OCI-LY7 (cell line): ENCODE measurements at regions not wholly inside any gene's neighbourhood (a gene's known extent, or its start where the extent isn't known, plus 50 kb on each side); places are given as distances from the start of the nearest gene placed in this dataset.

Source experiments
- BruUV-seq: library from RNA; stranded (reverse); fragments of 400-500 nt; replicated peaks from 2 replicates; lab custom pipeline; 2021; lab: Mats Ljungman, UMichigan
- CTCF ChIA-PET: fragments of 300-600 bp; sonication (Branson Sonifier 250); formaldehyde crosslinking; loops from one replicate; lab custom pipeline; 2022; ENCODE audit warnings: antibody characterized with exemption; ENCODE audit not compliant: unreplicated experiment; lab: Charles Lee
- POLR2A ChIA-PET: fragments of 300-600 bp; sonication (Branson Sonifier 250); formaldehyde crosslinking; loops from one replicate; lab custom pipeline; 2022; ENCODE audit warnings: antibody characterized with exemption; lab: Charles Lee
- DNase-seq: peaks from one replicate; pipeline ENCODE4 v3.0.0-alpha.2; 2015; ENCODE audit warnings: low spot score
- H2AFZ ChIP-seq: fragments of 200-600 bp; sonication (generic), shearing (Covaris generic); 2 replicates; pipeline ENCODE4 v1.6.1; 2014; ENCODE audit warnings: mild to moderate bottlenecking, antibody characterized with exemption, low read length, moderate library complexity
- H3K27ac ChIP-seq: fragments of 200-600 bp; sonication (generic); 2 replicates; pipeline ENCODE4 v1.5.1; 2014; ENCODE audit warnings: mixed run types, low read depth, mild to moderate bottlenecking, moderate library complexity, low read length, inconsistent platforms; ENCODE audit not compliant: poor library complexity, severe bottlenecking
- H3K36me3 ChIP-seq: fragments of 200-600 bp; sonication (generic); 2 replicates; pipeline ENCODE4 v1.6.1; 2014; ENCODE audit warnings: mild to moderate bottlenecking, antibody characterized with exemption, low read length, moderate library complexity, mixed read lengths; ENCODE audit not compliant: insufficient read depth
- H3K4me1 ChIP-seq: fragments of 200-600 bp; sonication (generic); 2 replicates; pipeline ENCODE4 v1.5.1; 2014; ENCODE audit warnings: mild to moderate bottlenecking, low read length; ENCODE audit not compliant: insufficient read depth, poor library complexity, severe bottlenecking
- H3K4me2 ChIP-seq: fragments of 200-600 bp; sonication (generic); 2 replicates; pipeline ENCODE4 v1.6.1; 2014; ENCODE audit warnings: mild to moderate bottlenecking, low read length
- H3K4me3 ChIP-seq: fragments of 200-600 bp; sonication (generic); 2 replicates; pipeline ENCODE4 v1.5.1; 2014; ENCODE audit warnings: mild to moderate bottlenecking, low read depth, low read length; ENCODE audit not compliant: poor library complexity, severe bottlenecking
- H3K79me2 ChIP-seq: fragments of 200-600 bp; sonication (generic); 2 replicates; pipeline ENCODE4 v1.6.1; 2016; ENCODE audit warnings: low read depth, mild to moderate bottlenecking, low read length, moderate library complexity, mixed read lengths; ENCODE audit not compliant: insufficient read depth
- H3K9me2 ChIP-seq: fragments of 200-600 bp; sonication (generic); 2 replicates; pipeline ENCODE4 v1.6.1; 2016; ENCODE audit warnings: mild to moderate bottlenecking, low read length, mixed read lengths; ENCODE audit not compliant: insufficient read depth
- H3K9me3 ChIP-seq: fragments of 200-600 bp; sonication (generic); 2 replicates; pipeline ENCODE4 v1.6.1; 2014; ENCODE audit warnings: mild to moderate bottlenecking, mixed run types, low read length, mixed read lengths
- H4K20me1 ChIP-seq: fragments of 200-600 bp; sonication (generic); 2 replicates; pipeline ENCODE4 v1.6.1; 2014; ENCODE audit warnings: mild to moderate bottlenecking, antibody characterized with exemption, low read length, moderate library complexity, mixed read lengths; ENCODE audit not compliant: insufficient read depth
- CTCF ChIP-seq: fragments of 200-600 bp; sonication (generic); conservative IDR thresholded peaks from 2 replicates; pipeline ENCODE4 v1.5.1; 2014; ENCODE audit warnings: mild to moderate bottlenecking, antibody characterized with exemption, low read length, moderate library complexity, mixed read lengths
- EZH2phosphoT487 ChIP-seq: fragments of 200-600 bp; sonication (generic); IDR thresholded peaks from 2 replicates; pipeline ENCODE4 v1.6.1; 2018; ENCODE audit warnings: low read depth, borderline replicate concordance, mild to moderate bottlenecking, mixed run types, antibody characterized with exemption, low read length, moderate library complexity, mixed read lengths
- intact Hi-C: fragments of 100-400 bp; cut with micrococcal nuclease; formaldehyde crosslinking; loops from one replicate; pipeline ENCODE4 v1.10.0; 2022; ENCODE audit not compliant: unreplicated experiment

GRCh38 chr1:17912491-17912890, 157.4 kb downstream of the ACTL8 start:
- no TSS peak for BruUV-seq
- intact Hi-C loops, result no loop called here
- POLR2A ChIA-PET, result no interaction called here

GRCh38 chr1:17913326-17914115, 158.4 kb downstream of the ACTL8 start:
- BruUV-seq, result no TSS peak
- no peaks in the 10 kb centered on the region for H3K36me3 ChIP-seq
- H4K20me1 ChIP-seq, result no peaks in the 10 kb centered on the region; the same call in 1 of the 2 replicates
- intact Hi-C loops, result no loop called here
- POLR2A ChIA-PET, result no interaction called here
- no peak overlapping the region for H2AFZ ChIP-seq
- no peak for DNase-seq
- no peak overlapping the region for H3K4me2 ChIP-seq
- no peak overlapping the region for H3K4me3 ChIP-seq
- CTCF ChIA-PET, result no interaction called here
- no peaks in the 10 kb centered on the region for H3K79me2 ChIP-seq
- no peaks in the 10 kb centered on the region for H3K9me3 ChIP-seq
- H3K9me2 ChIP-seq, result no peaks in the 10 kb centered on the region
- no peaks in the 10 kb centered on the region for H3K4me1 ChIP-seq
- H3K27ac ChIP-seq, result no peak overlapping the region
- no peak for TF ChIP-seq CTCF
- no peak for TF ChIP-seq EZH2phosphoT487

More at GRCh38 chr1:17912491-17912890, 157.4 kb downstream of the ACTL8 start:
- no peaks in the 10 kb centered on the region for H3K79me2 ChIP-seq
- no peak overlapping the region for H2AFZ ChIP-seq
- no peaks in the 10 kb centered on the region for H3K9me2 ChIP-seq
- H3K36me3 ChIP-seq, result no peaks in the 10 kb centered on the region
- no peak overlapping the region for H3K4me2 ChIP-seq
- H3K4me3 ChIP-seq, result no peak overlapping the region
- TF ChIP-seq EZH2phosphoT487 (no peak), CTCF (no peak)
- no peak overlapping the region for H3K27ac ChIP-seq
- no peaks in the 10 kb centered on the region; the same call in 1 of the 2 replicates for H4K20me1 ChIP-seq
- no peak for DNase-seq
- no peaks in the 10 kb centered on the region for H3K4me1 ChIP-seq
- no peaks in the 10 kb centered on the region for H3K9me3 ChIP-seq
- CTCF ChIA-PET, result no interaction called here

- no peak for DNase-seq
- ChIA-PET CTCF (no interaction called here), POLR2A (no interaction called here)
- no peaks in the 10 kb centered on the region for H3K9me3 ChIP-seq
- H4K20me1 ChIP-seq, result no peaks in the 10 kb centered on the region; the same call in 1 of the 2 replicates
- TF ChIP-seq EZH2phosphoT487, result no peak
- TF ChIP-seq CTCF, result no peak
- H3K4me1 ChIP-seq, result no peaks in the 10 kb centered on the region
- no TSS peak for BruUV-seq
- H3K79me2 ChIP-seq, result no peaks in the 10 kb centered on the region
- no peak overlapping the region for H3K27ac ChIP-seq
- no peaks in the 10 kb centered on the region for H3K36me3 ChIP-seq
- no peaks in the 10 kb centered on the region for H3K9me2 ChIP-seq
- no peak overlapping the region for H3K4me2 ChIP-seq
- no peak overlapping the region for H2AFZ ChIP-seq
- no peak overlapping the region for H3K4me3 ChIP-seq
- intact Hi-C loops, result no loop called here
These were observed 159.0 kb downstream of the ACTL8 start for GRCh38 chr1:17914131-17914530.
